Sigmoid colon (tissue), 4 donors: ENCODE measurements at regions not wholly inside any gene's neighbourhood (a gene's known extent, or its start where the extent isn't known, plus 50 kb on each side); places are given as distances from the start of the nearest gene placed in this dataset.

ENCODE experiments used
- CTCF ChIP-seq, 4 experiments: fragments of 450-650 bp in 3 of 4; fragments of 200-600 bp in 1 of 4; IDR thresholded peaks; one replicate each; pipeline ENCODE4 v1.5.1; 2016 to 2019; ENCODE audit warnings: antibody characterized with exemption in 4 of 4, mild to moderate bottlenecking in 3 of 4, moderate library complexity in 2 of 4
- EP300 ChIP-seq, 4 donors: sonication (generic); formaldehyde crosslinking; IDR thresholded peaks; one replicate each; pipeline ENCODE4 v1.6.1; 2017; ENCODE audit warnings: antibody characterized with exemption in 4 of 4
- POLR2A ChIP-seq, 2 donors: fragments of 450-650 bp; IDR thresholded peaks; one replicate each; pipeline ENCODE4 v1.6.1; 2016; ENCODE audit warnings: antibody characterized with exemption in 2 of 2, mild to moderate bottlenecking in 2 of 2, moderate library complexity in 2 of 2

GRCh38 chr14:56498112-56498511, 81.5 kb upstream of the TMEM260 start:
- TF ChIP-seq EP300 (IDR thresholded peaks at IDR 0.05) = no peak
- no peak for TF ChIP-seq CTCF (IDR thresholded peaks at IDR 0.05)
- TF ChIP-seq POLR2A (IDR thresholded peaks at IDR 0.05) = no peak
